Epithelial cell of esophagus (primary cell): ENCODE measurements at regions not wholly inside any gene's neighbourhood (a gene's known extent, or its start where the extent isn't known, plus 50 kb on each side); places are given as distances from the start of the nearest gene placed in this dataset.

Experiments
- DNase-seq: peaks from one replicate; pipeline ENCODE4 v3.0.0; 2010; ENCODE audit warnings: low read depth
- H3K4me3 ChIP-seq: 2 replicates; pipeline ENCODE4 v1.5.1; 2011; ENCODE audit warnings: mild to moderate bottlenecking, low read length, control low read depth
- CTCF ChIP-seq: IDR thresholded peaks from 2 replicates; pipeline ENCODE4 v1.5.1; 2011; ENCODE audit warnings: low read depth, mild to moderate bottlenecking, low read length, control low read depth, inconsistent platforms; ENCODE audit not compliant: insufficient read depth; ENCODE audit errors: missing control alignments

GRCh38 chr2:195606179-195606578 is 50.8 kb upstream of the SLC39A10 start:
- no peak overlapping the region for H3K4me3 ChIP-seq
- TF ChIP-seq CTCF, result no peak
- no peak for DNase-seq

- no peak for TF ChIP-seq CTCF
- H3K4me3 ChIP-seq, result no peak overlapping the region
- DNase-seq, result no peak
Observed at GRCh38 chr2:195604706-195605105, 52.3 kb upstream of the SLC39A10 start.

DNA sequence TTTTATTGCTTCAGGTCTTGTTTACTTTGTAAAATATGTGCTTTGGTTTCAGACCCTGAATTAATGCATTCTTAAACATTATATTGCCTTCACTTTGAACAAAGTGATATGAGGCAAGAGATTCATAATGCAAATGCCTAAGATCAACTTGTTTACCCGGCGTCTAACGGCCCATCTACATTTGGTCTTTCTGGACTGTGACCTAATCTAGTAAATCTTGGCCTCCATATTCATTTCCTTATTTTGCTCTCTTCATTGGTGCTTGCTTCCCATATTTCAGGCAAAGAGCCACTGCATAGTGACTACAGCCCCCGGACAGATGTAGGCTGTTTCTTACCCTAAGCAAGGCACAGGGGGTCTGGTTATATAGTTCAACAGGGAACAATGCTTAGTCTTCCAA is 53.0 kb upstream of the SLC39A10 start:
- TF ChIP-seq CTCF, result no peak
- no peak for DNase-seq
- no peak overlapping the region for H3K4me3 ChIP-seq

DNA sequence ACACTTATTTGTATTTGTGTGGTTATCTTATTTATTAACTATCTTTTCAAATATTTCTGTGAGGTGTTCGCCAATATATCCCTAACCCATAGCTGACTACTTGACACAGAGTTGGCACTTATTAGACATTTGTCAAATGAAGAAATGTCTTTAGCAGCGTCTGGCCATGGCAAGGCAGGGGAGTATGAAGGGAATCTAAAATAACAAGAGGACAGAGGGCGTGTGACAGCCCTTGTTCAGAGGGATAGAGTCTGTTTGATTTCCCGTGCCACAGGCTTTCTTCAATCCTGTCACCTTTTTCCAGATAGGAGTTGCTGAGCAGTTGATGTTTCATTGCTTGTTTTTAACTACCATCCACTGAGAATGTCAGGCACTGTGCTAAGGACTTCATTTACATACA is 53.6 kb upstream of the SLC39A10 start:
- no peak for TF ChIP-seq CTCF
- peak; percentile 8 for DNase-seq

GRCh38 chr2:195602687-195603086 is 54.3 kb upstream of the SLC39A10 start:
- no peak for TF ChIP-seq CTCF
- no peak overlapping the region for H3K4me3 ChIP-seq
- no peak for DNase-seq

More for the DNA sequence above, 53.6 kb upstream of the SLC39A10 start:
- H3K4me3 ChIP-seq, result no peak overlapping the region

DNA sequence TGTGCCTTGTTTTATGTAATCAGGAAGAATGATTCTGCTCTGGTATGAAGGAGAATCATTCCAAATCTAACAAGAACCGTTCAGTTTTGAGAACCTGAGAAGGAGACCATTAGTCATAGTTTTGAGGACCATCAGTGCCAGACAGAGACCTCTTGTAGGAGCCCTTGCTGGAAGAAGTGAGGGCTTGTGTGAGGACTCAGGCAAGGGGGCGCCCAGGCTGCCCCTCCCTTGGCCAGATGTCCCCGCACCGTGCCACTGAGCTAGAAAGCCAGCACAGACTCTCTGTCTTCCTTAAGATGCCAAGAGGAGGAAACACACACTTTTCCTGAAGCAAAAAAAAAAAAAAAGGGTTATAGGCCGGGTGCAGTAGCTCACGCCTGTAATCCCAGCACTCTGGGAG is 55.7 kb upstream of the SLC39A10 start:
- no peak for TF ChIP-seq CTCF
- no peak overlapping the region for H3K4me3 ChIP-seq
- DNase-seq, result no peak

DNA sequence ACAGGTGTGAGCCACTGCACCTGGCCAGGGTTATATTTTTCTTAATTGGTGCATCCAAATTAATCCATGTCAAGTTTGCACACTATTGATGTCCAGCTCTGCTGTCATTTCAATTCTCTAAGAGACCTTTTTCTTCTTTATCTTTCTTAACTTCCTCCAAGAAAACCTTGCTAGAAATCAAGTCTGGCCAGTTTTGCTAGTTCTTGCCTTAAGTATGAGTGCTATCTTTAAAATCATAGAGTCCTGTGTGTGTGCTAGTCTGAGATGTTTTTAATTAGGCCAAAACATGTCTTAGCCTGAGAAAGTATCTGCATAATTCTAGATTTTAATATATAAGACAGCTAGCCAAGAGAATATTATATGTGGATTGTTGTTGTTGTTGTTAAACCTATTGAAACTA is 56.2 kb upstream of the SLC39A10 start:
- no peak for TF ChIP-seq CTCF
- H3K4me3 ChIP-seq, result no peak overlapping the region
- peak; percentile 69 for DNase-seq
